Ascending aorta (tissue), 2 donors: ENCODE measurements at regions not wholly inside any gene's neighbourhood (a gene's known extent, or its start where the extent isn't known, plus 50 kb on each side); places are given as distances from the start of the nearest gene placed in this dataset.
"Not testable (repeated sequence)": the region's sequence is repeated elsewhere in the genome, so short reads cannot be mapped to it uniquely, and the experiment has no call there.

Experiments used
- DNase-seq, 2 donors: peaks; one replicate each; pipeline ENCODE4 v3.0.0-alpha.2; 2019; ENCODE audit warnings: low spot score in 2 of 2
- H3K27ac ChIP-seq, 2 donors: fragments of 200-600 bp; sonication (generic); one replicate each; pipeline ENCODE4 v1.5.1; 2016 to 2017; ENCODE audit warnings: mild to moderate bottlenecking in 1 of 2
- H3K27me3 ChIP-seq: fragments of 200-600 bp; sonication (generic); one replicate; pipeline ENCODE4 v1.5.1; 2017
- H3K36me3 ChIP-seq, 2 donors: fragments of 200-600 bp; sonication (generic); one replicate each; pipeline ENCODE4 v1.5.1; 2016
- H3K4me1 ChIP-seq, 2 donors: fragments of 200-600 bp; sonication (generic); one replicate each; pipeline ENCODE4 v1.5.1; 2016 to 2017; ENCODE audit warnings: mild to moderate bottlenecking in 1 of 2
- H3K4me3 ChIP-seq, 2 donors: fragments of 200-600 bp; sonication (generic); one replicate each; pipeline ENCODE4 v1.5.1; 2016 to 2017; ENCODE audit warnings: mild to moderate bottlenecking in 1 of 2
- H3K9me3 ChIP-seq, 2 donors: fragments of 200-600 bp; sonication (generic); one replicate each; pipeline ENCODE4 v1.5.1; 2016
- CTCF ChIP-seq, 3 experiments: fragments of 200-600 bp in 2 of 3; fragments of 450-650 bp in 1 of 3; sonication (generic) in 2 of 3; IDR thresholded peaks; one replicate each; pipeline ENCODE4 v1.5.1; 2016 to 2019; ENCODE audit warnings: antibody characterized with exemption in 3 of 3, mild to moderate bottlenecking in 1 of 3, moderate library complexity in 1 of 3
- intact Hi-C: fragments of 100-400 bp; cut with DNase I; formaldehyde crosslinking; loops from one replicate; pipeline ENCODE4 v1.15.1; 2023

- TF ChIP-seq CTCF (IDR thresholded peaks at IDR 0.05): no peak
- DNase-seq: no peak
- intact Hi-C loops: no loop called here
Measured at GRCh38 chrX:112473654-112474053, 206.1 kb downstream of the LHFPL1 start.

GRCh38 chrX:112470551-112470950 is 209.2 kb downstream of the LHFPL1 start:
- Histone ChIP-seq H3K4me3 (no peak overlapping the region), H3K27me3 (no peaks in the 10 kb centered on the region), H3K9me3 (no peaks in the 10 kb centered on the region), H3K36me3 (no peaks in the 10 kb centered on the region), H3K4me1 (no peaks in the 10 kb centered on the region), H3K27ac (no peak overlapping the region)
- DNase-seq: no peak
- no peak for TF ChIP-seq CTCF (IDR thresholded peaks at IDR 0.05)
- intact Hi-C loops: no loop called here

More at GRCh38 chrX:112473654-112474053, 206.1 kb downstream of the LHFPL1 start:
- Histone ChIP-seq H3K9me3 (no peaks in the 10 kb centered on the region), H3K27ac (no peak overlapping the region), H3K36me3 (no peaks in the 10 kb centered on the region), H3K4me1 (no peaks in the 10 kb centered on the region), H3K27me3 (no peaks in the 10 kb centered on the region), H3K4me3 (no peak overlapping the region)

- H3K27ac ChIP-seq, DNase-seq: not testable (repeated sequence)
Measured at GRCh38 chrX:112461949-112462450, 217.7 kb downstream of the LHFPL1 start.

GRCh38 chrX:112457788-112458187 is 221.9 kb downstream of the LHFPL1 start:
- H3K36me3 ChIP-seq: no peaks in the 10 kb centered on the region
- H3K27ac ChIP-seq: no peak overlapping the region
- H3K9me3 ChIP-seq: no peaks in the 10 kb centered on the region
- no peak overlapping the region for H3K4me3 ChIP-seq
- no peaks in the 10 kb centered on the region for H3K27me3 ChIP-seq
- no peak for TF ChIP-seq CTCF (IDR thresholded peaks at IDR 0.05)
- no peak for DNase-seq
- intact Hi-C loops: no loop called here
- H3K4me1 ChIP-seq: no peaks in the 10 kb centered on the region

More at GRCh38 chrX:112461949-112462450, 217.7 kb downstream of the LHFPL1 start:
- H3K27me3 ChIP-seq, H3K9me3 ChIP-seq, intact Hi-C loops, H3K36me3 ChIP-seq, H3K4me1 ChIP-seq, H3K4me3 ChIP-seq: not testable (repeated sequence)

GRCh38 chrX:112450810-112451209 is 228.9 kb downstream of the LHFPL1 start:
- intact Hi-C loops: no loop called here
- no peaks in the 10 kb centered on the region for H3K9me3 ChIP-seq
- no peaks in the 10 kb centered on the region for H3K4me1 ChIP-seq
- no peaks in the 10 kb centered on the region for H3K36me3 ChIP-seq
- TF ChIP-seq CTCF (IDR thresholded peaks at IDR 0.05): no peak
- H3K27me3 ChIP-seq: no peaks in the 10 kb centered on the region
- no peak overlapping the region for H3K27ac ChIP-seq
- DNase-seq: no peak
- H3K4me3 ChIP-seq: no peak overlapping the region

GRCh38 chrX:112440277-112440676 is 239.5 kb downstream of the LHFPL1 start:
- Histone ChIP-seq H3K27me3 (no peaks in the 10 kb centered on the region), H3K4me3 (no peak overlapping the region), H3K9me3 (no peaks in the 10 kb centered on the region), H3K27ac (no peak overlapping the region), H3K36me3 (no peaks in the 10 kb centered on the region), H3K4me1 (no peaks in the 10 kb centered on the region)
- intact Hi-C loops: no loop called here
- no peak for DNase-seq
- TF ChIP-seq CTCF (IDR thresholded peaks at IDR 0.05): no peak
